MCF 10A (cell line): ENCODE measurements at regions not wholly inside any gene's neighbourhood (a gene's known extent, or its start where the extent isn't known, plus 50 kb on each side); places are given as distances from the start of the nearest gene placed in this dataset.
"Not testable (repeated sequence)": the region's sequence is repeated elsewhere in the genome, so short reads cannot be mapped to it uniquely, and the experiment has no call there.

Experiments
- BruUV-seq: library from RNA; stranded (reverse); fragments of 400-500 nt; replicated peaks from 2 replicates; lab custom pipeline; 2021; lab: Mats Ljungman, UMichigan
- CTCF ChIA-PET: fragments of 300-600 bp; sonication (Branson Sonifier 250); formaldehyde crosslinking; extraction: SDS; loops from one replicate; lab custom pipeline; 2021; ENCODE audit warnings: antibody characterized with exemption, inconsistent platforms; lab: Yijun Ruan, JAX
- POLR2A ChIA-PET: fragments of 300-600, 350-650 bp; sonication (Branson Sonifier 250); formaldehyde crosslinking; extraction: SDS; loops from one replicate; lab custom pipeline; 2020; ENCODE audit warnings: antibody characterized with exemption, inconsistent platforms; lab: Yijun Ruan, JAX
- DNase-seq: peaks from one replicate; pipeline ENCODE4 v3.0.0-alpha.2; 2018; ENCODE audit not compliant: unreplicated experiment
- H3K27ac Mint-ChIP-seq: one replicate; pipeline ENCODE4 v1.8.0; 2022; ENCODE audit warnings: mild to moderate bottlenecking, low read depth, mixed read lengths; ENCODE audit not compliant: unreplicated experiment
- H3K27me3 Mint-ChIP-seq: one replicate; pipeline ENCODE4 v1.8.0; 2022; ENCODE audit warnings: mixed read lengths; ENCODE audit not compliant: insufficient read depth, unreplicated experiment
- H3K36me3 Mint-ChIP-seq: one replicate; pipeline ENCODE4 v1.8.0; 2022; ENCODE audit warnings: mild to moderate bottlenecking, moderate library complexity, mixed read lengths; ENCODE audit not compliant: insufficient read depth, unreplicated experiment
- H3K4me1 Mint-ChIP-seq: one replicate; pipeline ENCODE4 v1.8.0; 2022; ENCODE audit warnings: mixed read lengths; ENCODE audit not compliant: insufficient read depth, unreplicated experiment
- H3K4me3 Mint-ChIP-seq: one replicate; pipeline ENCODE4 v1.8.0; 2022; ENCODE audit warnings: mild to moderate bottlenecking, moderate library complexity, mixed read lengths; ENCODE audit not compliant: unreplicated experiment
- H3K9me3 Mint-ChIP-seq: one replicate; pipeline ENCODE4 v1.8.0; 2022; ENCODE audit warnings: mixed read lengths; ENCODE audit not compliant: unreplicated experiment
- intact Hi-C: fragments of 100-400 bp; cut with micrococcal nuclease; formaldehyde crosslinking; loops from 2 replicates; pipeline ENCODE4 v1.14.1; 2022
- TF ChIP-seq, protein P1 (sequence below): fragments of 200-600 bp; IDR thresholded peaks from one replicate; pipeline ENCODE4 v1.8.0; 2022; ENCODE audit warnings: antibody characterized with exemption, mild to moderate bottlenecking; ENCODE audit not compliant: unreplicated experiment

DNA sequence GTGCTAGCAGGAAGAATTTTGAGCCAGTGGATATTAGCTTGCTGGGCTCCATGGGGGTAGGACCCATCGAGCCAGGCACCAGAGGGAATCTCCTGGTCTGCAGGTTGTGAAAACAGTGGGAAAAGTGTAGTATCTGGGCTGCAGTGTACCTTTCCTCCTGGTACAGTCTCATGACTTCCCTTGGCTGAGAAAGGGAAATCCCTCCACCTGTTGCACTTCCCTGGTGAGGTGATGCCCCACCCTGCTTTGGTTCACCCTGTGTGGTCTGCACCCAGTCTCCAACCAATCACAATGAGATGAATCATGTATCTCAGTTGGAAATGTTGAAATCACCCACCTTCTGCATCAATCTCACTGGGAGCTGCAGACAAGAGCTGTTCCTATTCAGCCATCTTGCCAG lies 341.4 kb upstream of the IRS4 start:
- no peaks in the 10 kb centered on the region for H3K4me1 Mint-ChIP-seq
- CTCF ChIA-PET = interaction anchor here (0.6 kb wide), 1 partner anchor 56 kb away, joined by 3 read pairs; no protein-coding TSS in a partner anchor
- TF ChIP-seq, protein P1, sequence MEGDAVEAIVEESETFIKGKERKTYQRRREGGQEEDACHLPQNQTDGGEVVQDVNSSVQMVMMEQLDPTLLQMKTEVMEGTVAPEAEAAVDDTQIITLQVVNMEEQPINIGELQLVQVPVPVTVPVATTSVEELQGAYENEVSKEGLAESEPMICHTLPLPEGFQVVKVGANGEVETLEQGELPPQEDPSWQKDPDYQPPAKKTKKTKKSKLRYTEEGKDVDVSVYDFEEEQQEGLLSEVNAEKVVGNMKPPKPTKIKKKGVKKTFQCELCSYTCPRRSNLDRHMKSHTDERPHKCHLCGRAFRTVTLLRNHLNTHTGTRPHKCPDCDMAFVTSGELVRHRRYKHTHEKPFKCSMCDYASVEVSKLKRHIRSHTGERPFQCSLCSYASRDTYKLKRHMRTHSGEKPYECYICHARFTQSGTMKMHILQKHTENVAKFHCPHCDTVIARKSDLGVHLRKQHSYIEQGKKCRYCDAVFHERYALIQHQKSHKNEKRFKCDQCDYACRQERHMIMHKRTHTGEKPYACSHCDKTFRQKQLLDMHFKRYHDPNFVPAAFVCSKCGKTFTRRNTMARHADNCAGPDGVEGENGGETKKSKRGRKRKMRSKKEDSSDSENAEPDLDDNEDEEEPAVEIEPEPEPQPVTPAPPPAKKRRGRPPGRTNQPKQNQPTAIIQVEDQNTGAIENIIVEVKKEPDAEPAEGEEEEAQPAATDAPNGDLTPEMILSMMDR = no peak
- H3K4me3 Mint-ChIP-seq = no peak overlapping the region
- H3K36me3 Mint-ChIP-seq = no peaks in the 10 kb centered on the region
- peaks cover 54% of the 10 kb centered on the region for H3K27me3 Mint-ChIP-seq
- peaks cover 13% of the 10 kb centered on the region for H3K9me3 Mint-ChIP-seq
- BruUV-seq = no TSS peak
- POLR2A ChIA-PET = no interaction called here
- H3K27ac Mint-ChIP-seq = no peak overlapping the region
- DNase-seq = peak; percentile 0
- intact Hi-C loops = no loop called here

DNA sequence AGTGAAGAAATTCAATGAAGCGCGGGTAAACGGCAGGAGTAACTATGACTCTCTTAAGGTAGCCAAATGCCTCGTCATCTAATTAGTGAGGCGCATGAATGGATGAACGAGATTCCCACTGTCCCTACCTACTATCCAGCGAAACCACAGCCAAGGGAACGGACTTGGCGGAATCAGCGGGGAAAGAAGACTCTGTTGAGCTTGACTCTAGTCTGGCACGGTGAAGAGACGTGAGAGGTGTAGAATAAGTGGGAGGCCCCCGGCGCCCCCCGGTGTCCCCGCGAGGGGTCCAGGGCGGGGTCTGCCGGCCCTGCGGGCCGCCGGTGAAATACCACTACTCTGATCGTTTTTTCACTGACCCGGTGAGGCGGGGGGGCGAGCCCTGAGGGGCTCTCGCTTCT lies 317.8 kb upstream of the IRS4 start:
- peaks cover 38% of the 10 kb centered on the region for H3K27me3 Mint-ChIP-seq
- H3K27ac Mint-ChIP-seq, POLR2A ChIA-PET, BruUV-seq, intact Hi-C loops, CTCF ChIA-PET, DNase-seq, H3K4me1 Mint-ChIP-seq, H3K4me3 Mint-ChIP-seq, H3K9me3 Mint-ChIP-seq, H3K36me3 Mint-ChIP-seq: not testable (repeated sequence)

DNA sequence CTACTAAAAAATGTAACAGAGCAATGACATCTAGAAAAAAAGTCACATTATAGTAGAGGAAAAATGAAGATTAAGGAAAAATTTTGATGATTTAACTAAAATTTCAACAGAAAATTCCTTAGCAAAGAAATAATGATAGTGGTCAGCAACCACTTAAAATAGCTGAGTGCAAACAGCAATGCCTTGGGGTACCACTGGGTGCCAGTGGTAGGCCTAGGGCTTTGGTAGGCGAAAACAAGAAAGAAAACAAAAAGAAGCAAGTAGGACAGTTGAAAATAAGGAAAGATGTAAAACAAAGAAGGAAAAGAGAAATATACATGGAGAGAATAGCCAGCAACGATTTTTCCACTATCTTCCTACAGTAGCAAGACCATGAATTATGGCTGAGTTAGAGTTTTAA lies 313.5 kb upstream of the IRS4 start:
- intact Hi-C loops = loop anchor here (2.0 kb wide), 1 partner anchor 335 kb away; no protein-coding TSS in a partner anchor
- no peaks in the 10 kb centered on the region for H3K36me3 Mint-ChIP-seq
- CTCF ChIA-PET = interaction anchor here (0.6 to 1.6 kb wide), 3 partner anchors 110 to 334 kb away, joined by 3 to 9 read pairs (median 4); no protein-coding TSS in a partner anchor
- H3K27ac Mint-ChIP-seq = no peak overlapping the region
- no peak overlapping the region for H3K4me3 Mint-ChIP-seq
- peaks cover 38% of the 10 kb centered on the region for H3K27me3 Mint-ChIP-seq
- POLR2A ChIA-PET = no interaction called here
- TF ChIP-seq, protein P1 = peak; percentile 14
- H3K4me1 Mint-ChIP-seq = no peaks in the 10 kb centered on the region
- peak; percentile 9 for DNase-seq
- no peaks in the 10 kb centered on the region for H3K9me3 Mint-ChIP-seq
- BruUV-seq = no TSS peak

DNA sequence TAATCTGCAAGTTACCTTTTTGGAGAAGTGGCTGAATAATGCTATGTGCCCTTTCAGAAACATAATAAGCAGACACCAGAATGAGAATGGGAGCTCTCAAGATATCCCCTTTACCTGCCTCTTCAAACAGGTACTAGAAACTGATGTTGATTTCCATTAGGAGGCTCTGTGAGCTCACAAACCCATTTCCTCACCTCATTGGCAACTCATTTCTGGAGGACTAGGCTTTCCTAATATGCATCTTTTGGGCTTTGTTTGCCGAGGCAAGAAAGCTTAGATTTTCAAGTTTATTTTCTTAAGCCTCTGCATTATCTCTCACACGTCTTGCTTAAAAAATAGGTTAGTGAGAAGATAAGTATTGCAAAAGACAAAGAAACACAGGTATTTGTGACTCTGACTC lies 313.1 kb upstream of the IRS4 start:
- no peaks in the 10 kb centered on the region for H3K4me1 Mint-ChIP-seq
- CTCF ChIA-PET = interaction anchor here (0.6 to 1.6 kb wide), 3 partner anchors 109 to 334 kb away, joined by 3 to 9 read pairs (median 4); no protein-coding TSS in a partner anchor
- DNase-seq = no peak
- no peak overlapping the region for H3K4me3 Mint-ChIP-seq
- intact Hi-C loops = no loop called here
- no peaks in the 10 kb centered on the region for H3K9me3 Mint-ChIP-seq
- POLR2A ChIA-PET = no interaction called here
- H3K27me3 Mint-ChIP-seq = peaks cover 38% of the 10 kb centered on the region
- no peak overlapping the region for H3K27ac Mint-ChIP-seq
- BruUV-seq = no TSS peak
- H3K36me3 Mint-ChIP-seq = no peaks in the 10 kb centered on the region
- TF ChIP-seq, protein P1 = no peak

DNA sequence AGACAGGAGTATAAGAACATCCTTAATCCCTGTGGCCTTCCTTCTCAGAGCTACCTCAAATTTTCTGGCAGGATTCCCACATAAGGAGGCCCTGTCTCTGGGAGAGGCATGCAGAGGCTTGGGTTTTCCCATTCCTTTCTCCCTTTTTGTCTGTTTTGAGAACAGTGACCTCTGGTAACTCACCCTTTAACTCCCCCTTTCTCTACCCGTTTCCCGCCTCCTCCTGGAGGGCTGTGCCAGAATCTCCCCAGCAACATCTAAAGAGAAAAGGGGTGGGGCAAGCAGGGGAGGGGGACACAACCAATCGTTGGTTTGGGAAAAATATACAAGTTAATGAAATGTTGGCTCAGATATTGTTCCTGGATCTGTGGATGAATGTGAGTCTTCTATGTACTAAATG lies 303.7 kb upstream of the IRS4 start:
- H3K4me1 Mint-ChIP-seq = no peaks in the 10 kb centered on the region
- ChIA-PET CTCF (no interaction called here), POLR2A (no interaction called here)
- H3K27ac Mint-ChIP-seq = no peak overlapping the region
- H3K4me3 Mint-ChIP-seq = no peak overlapping the region
- DNase-seq = no peak
- H3K9me3 Mint-ChIP-seq = no peaks in the 10 kb centered on the region
- H3K27me3 Mint-ChIP-seq = peaks cover 49% of the 10 kb centered on the region
- no TSS peak for BruUV-seq
- TF ChIP-seq, protein P1 = no peak
- intact Hi-C loops = no loop called here
- no peaks in the 10 kb centered on the region for H3K36me3 Mint-ChIP-seq
